HPDE6-E6E7 (cell line): ENCODE measurements at regions not wholly inside any gene's neighbourhood (a gene's known extent, or its start where the extent isn't known, plus 50 kb on each side); places are given as distances from the start of the nearest gene placed in this dataset.
"Not testable (repeated sequence)": the region's sequence is repeated elsewhere in the genome, so short reads cannot be mapped to it uniquely, and the experiment has no call there.

Experiments
- DNase-seq: peaks from one replicate; pipeline ENCODE4 v3.0.0; 2011; ENCODE audit warnings: missing footprints; ENCODE audit errors: extremely low spot score

DNA sequence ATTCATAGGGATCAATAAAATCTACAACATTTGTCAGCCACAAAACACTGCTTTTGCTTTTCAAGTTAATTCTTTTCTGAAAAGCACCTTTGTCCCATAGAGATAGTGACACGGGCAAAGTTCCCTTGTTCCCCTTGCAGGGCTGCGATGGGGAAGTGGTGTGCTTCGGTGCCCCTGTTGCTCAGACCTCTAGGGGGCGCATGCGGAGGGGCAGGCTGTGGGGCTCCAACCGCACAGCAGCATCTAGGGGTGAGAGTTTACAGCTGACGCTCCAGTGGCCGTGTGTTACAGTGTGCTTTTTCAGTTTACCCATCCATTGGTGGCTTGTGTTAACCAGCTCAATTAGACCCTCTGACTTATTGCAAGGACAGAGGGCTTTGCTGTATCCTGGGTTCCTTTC is 1432.2 kb upstream of the ACVR2A start:
- DNase-seq = no peak

DNA sequence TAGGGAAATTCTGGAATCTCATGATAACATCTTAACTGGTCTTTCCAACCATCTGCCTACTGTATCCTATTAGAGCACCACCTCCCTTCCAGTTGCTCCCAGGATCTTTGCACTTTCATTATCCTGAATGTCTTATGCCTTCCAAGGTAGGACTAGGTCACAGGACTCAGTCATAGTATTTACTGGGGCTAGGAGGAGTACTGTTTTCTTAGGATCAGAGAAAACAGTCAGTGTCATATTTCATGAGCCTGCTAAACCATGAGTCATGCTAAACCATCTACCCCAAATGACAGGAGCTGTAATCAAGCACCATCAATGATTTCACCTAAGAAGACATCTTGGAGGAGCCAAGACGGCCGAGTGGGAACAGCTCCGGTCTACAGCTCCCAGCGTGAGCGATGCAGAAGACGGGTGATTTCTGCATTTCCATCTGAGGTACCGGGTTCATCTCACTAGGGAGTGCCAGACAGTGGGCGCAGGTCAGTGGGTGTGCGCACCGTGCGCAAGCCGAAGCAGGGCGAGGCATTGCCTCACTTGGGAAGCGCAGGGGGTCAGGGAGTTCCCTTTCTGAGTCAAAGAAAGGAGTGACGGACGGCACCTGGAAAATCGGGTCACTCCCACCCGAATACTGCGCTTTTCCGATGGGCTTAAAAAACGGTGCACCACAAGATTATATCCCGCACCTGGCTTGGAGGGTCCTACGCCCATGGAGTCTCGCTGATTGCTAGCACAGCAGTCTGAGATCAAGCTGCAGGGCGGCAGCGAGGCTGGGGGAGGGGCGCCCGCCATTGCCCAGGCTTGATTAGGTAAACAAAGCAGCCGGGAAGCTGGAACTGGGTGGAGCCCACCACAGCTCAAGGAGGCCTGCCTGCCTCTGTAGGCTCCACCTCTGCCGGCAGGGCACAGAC is 1439.2 kb upstream of the ACVR2A start:
- DNase-seq = peak; percentile 2

DNA sequence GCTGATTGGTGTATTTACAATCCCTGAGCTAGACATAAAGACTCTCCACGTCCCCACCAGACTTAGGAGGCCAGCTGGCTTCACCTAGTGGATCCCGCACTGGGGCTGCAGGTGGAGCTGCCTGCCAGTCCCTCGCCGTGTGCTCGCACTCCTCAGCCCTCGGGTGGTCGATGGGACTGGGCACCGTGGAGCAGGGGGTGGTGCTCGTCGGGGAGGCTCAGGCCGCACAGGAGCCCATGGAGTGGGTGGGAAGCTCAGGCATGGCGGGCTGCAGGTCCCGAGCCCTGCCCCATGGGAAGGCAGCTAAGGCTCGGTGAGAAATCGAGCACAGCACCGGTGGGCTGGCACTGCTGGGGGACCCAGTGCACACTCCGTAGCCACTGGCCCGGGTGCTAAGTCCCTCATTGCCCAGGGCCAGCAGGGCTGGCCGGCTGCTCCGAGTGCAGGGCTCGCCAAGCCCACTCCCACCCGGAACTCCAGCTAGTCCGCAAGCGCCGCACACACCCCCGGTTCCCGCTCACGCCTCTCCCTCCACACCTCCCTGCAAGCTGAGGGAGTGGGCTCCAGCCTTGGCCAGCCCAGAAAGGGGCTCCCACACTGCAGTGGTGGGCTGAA is 1441.2 kb upstream of the ACVR2A start:
- not testable (repeated sequence) for DNase-seq

DNA sequence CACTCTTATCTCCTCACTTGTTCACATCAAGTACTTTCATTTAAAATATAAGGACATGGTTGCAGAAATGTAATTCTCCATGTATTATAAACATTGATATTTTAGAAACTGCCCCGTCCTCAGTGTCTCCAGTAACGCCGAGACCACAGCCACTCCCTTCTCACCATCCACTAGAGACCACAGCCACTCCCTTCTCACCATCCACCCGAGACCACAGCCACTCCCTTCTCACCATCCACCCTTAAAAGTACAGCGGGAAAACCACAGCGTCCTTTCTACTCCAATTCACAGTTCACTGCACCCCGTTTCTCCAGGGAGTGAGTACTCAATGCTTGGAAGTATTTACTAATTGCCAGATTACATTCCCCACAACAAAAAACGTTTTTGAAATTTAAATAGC is 1452.2 kb upstream of the ACVR2A start:
- no peak for DNase-seq

DNA sequence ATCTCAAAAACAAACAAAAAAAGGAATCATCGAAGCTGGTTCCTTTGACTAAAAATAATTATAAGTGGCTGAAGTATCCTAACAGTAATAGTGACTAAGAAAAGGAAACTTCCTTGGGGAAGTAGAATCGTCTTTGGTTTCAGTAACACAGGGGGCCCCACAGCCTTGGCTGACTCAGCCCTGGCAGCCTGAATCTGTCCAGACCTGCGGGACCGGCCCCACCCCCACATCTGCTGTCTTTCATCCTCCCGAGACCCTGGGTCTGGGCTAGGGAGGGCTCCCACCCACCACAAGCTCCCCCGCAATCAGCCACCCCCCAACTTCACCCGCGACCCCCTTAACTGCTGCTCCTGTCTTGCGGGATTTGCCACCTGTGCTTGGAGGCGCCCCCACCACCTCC is 1452.6 kb upstream of the ACVR2A start:
- peak; percentile 15 for DNase-seq

DNA sequence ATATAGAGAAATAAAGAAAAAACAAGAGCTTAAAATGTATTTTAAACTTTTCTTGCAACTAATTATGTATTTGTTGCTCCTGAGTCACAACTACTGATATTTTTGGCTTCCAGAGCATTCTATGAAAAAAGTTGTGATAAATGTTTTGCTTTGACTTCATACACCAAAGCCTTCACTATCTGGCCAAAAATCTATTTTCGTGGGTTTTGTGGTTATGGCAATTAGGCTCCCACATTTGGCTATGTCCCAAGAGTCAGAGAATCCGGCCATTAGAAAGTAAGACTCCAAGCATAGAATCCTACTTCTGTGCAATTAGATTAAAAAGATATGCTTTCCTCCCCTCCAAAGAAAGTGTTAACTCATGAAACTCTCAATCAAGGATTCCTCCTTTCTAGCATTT is 1456.1 kb upstream of the ACVR2A start:
- DNase-seq = no peak

DNA sequence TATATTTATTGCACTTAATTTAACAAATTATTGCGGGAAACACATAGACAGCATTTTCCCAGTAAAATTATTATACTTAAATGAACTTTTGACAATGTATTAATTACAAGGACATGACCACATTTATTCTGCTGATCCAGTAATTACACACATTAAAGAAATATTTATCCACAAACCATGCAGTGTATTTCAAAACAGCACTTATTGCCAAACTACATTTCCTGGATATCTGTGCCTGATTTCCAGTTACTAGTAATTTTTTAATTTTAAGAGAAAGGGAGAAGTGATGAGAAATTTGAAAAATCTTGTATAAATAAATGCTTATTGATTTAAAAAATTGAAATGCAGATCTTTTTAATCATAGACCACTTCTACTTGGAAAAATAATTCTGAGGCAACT is 1458.7 kb upstream of the ACVR2A start:
- DNase-seq = no peak

DNA sequence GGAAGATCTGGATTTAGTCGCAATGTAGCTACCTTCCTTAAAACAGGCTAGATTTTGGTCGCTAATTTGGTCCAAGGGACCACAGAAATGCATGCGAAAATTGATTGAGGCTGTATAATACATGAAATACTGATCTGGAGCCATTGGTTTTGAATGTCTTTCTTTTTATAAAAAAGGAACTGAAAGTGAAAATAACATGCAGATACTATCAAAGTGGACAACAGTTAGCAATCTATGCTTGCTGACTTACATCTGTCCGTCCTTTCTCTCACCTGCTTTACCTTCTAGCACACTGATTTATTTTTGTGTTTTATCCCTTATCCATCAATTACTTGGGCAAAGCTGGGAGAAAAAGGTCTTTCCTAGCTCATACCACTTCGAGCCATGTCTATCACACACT is 1459.8 kb upstream of the ACVR2A start:
- DNase-seq = no peak

DNA sequence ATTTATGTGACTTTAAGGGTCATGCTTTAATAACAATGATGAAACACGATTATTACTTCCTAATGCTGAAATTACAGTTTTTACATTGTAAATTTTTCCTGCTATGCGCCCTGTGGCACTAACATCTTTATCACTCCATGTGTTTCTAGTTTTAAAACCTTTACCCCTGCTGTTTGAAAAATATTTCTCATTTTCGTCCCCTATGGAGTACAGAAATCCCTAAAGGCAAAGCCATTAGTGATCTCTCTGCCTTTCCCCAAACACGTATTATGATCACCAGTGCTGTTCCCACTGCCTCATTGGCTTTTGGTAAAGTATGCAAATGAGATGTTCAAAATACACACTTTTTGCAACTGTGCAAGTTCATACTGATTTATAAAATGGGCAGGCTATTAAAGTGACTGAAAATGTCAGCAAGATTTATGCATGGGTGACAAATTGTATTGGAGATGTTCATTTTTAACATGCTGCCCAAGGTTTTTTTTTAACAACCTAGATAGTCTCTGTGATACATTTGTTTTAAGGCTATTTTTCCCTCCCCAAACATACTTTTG is 1468.2 kb upstream of the ACVR2A start:
- no peak for DNase-seq

DNA sequence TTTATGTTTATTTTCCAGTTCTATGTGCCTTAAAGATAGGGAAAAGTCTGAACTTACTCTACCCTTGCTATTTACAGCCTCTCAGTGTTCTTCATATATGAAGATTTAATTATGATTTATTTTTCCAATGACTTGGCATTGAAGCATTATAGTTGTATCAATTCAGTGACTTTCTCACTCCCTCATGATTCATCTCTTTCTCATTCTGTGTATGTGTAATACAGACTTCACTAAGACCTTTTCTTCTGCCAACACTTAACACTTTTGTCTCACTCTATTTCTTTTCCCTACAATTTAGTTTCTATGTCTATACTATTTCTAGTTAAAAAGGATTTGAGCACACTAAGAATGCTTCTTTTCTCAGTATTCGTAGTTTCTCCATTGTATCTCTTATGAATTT is 1470.3 kb upstream of the ACVR2A start:
- DNase-seq = no peak

DNA sequence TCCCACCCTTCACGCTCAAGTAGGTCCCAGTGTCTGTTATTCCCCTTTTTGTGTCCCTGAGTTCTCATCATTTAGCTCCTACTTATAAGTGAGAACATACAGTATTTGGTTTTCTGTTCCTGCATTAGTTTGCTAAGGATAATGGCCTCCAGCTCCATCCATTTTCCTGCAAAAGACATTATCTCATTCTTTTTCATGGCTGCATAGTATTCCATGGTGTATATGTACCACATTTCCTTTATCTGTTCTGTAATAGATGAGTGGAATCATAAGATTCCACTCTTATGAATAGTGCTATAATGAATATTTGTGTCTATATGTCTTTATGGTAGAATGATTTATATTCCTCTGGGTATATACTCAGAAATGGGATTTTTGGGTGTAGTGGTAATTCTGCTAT is 1473.5 kb upstream of the ACVR2A start:
- DNase-seq = not testable (repeated sequence)

DNA sequence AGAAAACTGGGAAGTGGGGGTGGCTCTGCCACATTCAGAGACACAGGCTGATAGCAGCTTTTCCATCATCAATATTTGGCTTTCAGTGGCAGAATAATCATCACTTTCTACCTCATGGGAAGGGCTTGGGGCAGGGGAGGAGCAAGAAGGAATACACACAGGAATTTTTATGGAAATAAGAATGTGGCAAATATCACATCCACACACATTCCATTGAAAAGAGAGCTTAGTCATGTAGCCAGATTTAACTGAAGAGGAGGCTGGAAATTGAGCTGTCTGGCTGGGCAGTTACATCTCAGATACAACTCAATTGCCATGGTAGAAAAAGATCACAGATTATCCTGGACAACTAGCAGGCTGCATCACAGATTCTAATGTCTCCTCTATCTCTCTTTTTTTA is 1474.0 kb upstream of the ACVR2A start:
- DNase-seq = no peak

DNA sequence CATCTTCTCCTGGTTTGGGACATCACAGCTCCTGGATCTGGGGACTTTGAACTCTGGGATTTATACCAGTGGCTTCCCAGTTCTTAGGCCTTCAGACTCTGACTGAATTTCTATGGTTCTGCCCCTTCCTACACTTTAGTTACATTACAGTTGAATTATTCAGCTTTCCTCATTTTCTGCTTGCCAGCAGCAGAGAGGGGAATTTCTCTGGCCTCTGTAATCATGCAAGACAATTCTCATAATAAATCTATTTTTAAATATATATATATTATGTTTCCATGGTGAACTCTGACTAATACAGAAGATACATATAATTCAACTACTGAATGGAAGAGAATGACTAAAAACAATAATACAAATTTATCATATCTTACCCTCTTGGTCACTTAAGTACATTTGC is 1478.6 kb upstream of the ACVR2A start:
- DNase-seq = no peak

DNA sequence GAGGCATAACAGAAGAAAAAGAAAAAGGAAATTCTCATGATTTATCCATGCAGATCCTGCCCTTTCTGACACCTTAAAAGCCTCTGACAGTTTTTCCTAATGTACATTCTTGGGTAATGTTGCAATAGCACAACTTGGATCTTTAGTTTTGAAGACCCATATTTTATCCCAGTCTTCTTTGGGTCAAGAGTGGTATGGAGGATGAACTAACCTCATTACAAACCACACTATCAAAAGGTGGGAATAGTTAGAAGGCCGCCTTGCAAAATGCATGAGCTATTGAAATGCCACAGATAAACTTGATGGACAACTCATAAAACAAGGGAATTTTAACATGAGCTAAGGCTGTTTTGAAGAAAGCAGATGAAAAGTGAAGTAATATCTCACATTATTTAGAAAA is 1479.8 kb upstream of the ACVR2A start:
- no peak for DNase-seq

DNA sequence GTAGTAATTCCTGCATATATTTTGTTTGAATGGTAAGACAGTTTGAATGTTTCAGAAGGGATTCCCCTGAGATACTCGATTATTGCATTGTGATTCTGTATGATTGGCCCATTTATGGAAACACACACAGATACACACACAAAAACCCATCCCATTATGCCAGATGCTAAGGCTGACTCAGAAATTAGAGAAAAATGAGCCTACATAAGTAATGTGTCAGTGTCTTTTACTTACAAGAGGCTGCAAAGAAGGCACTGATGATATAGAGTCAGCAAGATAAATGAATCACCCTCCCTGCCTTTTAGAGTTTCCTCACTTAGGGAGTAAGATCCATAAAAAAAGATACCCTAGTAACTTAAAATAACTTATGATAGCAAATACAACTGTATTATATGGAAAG is 1481.1 kb upstream of the ACVR2A start:
- no peak for DNase-seq

DNA sequence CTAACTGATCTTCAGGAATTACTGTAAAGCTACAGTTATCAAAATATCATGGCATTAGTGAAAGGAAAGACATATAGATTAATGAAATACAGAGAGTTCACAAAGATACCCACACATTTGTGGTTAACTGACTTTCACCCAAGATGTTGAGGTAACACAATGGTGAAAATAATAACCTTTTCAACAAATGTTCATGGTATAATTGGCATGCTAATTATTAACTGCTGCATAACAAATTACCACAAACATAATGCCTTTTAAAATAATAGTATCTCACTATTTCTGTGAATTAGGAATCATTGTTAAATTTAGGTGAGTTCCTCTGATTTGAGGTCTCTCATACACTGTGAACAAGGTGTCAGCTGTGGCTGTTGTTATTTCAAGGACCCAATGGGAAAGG is 1493.1 kb upstream of the ACVR2A start:
- no peak for DNase-seq

DNA sequence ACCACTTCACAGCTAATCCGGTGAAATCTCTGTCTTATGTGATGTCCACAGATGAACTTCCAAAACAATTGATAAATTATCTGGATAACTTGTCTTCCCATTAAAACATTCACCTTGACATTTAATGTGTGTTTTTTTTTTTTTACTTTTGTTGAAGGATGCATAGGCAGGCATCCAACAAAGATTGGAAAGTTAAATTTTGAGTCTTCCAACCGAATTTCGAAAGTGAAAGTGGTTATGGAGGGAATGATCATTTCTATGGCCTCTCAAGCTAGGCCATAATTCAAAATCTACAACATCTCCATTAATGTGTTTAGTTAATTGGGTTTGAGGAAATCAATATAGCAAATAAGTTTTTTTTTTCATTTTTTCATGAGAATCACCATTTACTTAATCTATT is 1495.5 kb upstream of the ACVR2A start:
- DNase-seq = no peak

DNA sequence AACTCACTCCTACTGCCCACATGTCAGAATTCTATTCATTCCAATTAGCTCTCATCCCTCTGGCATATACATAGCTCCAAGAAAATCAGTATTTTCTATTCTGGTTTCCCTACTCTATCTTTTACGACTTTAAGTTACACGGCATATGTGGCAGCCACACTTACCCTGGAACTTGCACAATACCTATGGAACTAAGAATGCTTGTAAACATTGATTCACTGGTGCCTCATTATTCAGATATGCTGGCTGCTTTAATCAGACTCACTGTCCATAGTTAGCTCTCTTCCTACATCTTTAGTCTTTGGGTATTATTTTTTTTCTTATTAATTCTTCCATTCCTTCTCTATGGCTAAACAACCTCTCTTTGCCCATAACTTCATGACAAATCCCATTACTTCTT is 1519.9 kb upstream of the ACVR2A start:
- DNase-seq = no peak

DNA sequence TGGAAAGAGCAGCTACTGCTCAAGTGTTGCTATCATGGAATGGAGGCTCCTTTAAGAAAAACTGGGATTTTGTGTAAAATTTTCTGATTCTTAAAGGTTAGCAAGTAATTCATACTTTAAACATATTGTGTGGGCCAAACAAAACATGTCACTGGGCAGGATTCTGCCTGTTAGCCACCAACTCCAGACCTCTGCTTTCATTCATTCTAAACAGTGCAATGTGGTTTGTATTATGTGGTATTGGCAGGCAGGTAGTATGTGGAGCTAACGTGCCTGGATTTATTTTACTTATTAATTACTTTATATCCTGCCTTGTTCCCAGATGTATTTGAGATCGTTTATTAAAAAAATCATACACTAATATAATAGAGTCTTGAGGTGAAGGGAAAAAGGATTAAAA is 1521.3 kb upstream of the ACVR2A start:
- DNase-seq = no peak

DNA sequence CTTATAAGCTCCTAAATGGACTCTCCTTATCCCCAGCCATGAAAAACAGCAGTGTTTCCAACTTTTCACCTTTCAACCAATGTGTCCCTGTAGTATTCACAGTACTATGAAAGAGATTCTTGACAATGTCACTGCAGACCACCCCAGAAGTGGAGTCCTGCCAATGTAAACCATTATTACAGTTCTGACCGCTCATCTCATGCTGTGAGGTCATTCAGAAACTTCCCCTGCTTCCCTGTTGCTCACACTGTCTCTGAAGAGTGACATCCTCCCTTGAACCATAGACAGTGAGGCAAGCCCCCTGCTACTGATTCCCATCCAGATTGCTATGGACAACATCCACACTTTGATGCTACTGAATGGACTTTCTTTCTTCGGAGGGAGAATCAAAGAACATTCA is 1523.7 kb upstream of the ACVR2A start:
- DNase-seq = no peak

DNA sequence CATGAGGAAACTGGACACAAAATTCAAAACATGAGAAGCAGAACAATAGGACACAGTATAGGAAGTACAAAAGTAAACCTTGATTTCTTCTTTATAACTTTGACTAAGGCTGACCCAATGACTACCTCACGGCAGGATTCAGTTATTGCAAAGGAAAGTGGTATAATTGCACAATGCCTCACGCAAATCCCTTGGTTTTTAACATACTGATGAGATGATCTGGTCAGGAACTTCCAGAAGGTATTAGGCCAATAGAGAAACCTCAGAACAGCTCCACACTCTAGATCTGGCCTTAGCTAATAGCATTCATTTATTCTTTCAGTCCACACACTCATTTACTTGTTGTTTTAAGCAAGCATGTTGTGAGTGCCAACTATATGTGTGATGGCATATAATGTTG is 1526.9 kb upstream of the ACVR2A start:
- DNase-seq = no peak

DNA sequence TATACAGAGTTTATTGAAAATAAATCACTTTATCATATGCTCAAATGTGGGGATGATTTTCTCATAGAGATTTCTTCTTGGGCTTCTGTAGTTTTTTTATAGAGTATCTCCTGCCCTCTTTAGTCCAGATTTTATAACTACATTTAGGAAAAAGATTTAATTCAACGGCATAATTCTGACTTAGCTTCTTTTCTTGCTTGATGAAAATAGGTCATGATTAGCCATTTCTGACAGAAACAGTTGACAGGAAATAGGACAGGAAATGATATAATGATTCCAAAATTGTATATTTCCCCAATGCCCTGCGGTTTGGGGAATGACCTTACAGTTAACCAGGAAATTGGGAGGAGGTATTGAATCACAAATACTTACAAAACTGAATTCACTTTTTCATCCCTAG is 1531.9 kb upstream of the ACVR2A start:
- no peak for DNase-seq

DNA sequence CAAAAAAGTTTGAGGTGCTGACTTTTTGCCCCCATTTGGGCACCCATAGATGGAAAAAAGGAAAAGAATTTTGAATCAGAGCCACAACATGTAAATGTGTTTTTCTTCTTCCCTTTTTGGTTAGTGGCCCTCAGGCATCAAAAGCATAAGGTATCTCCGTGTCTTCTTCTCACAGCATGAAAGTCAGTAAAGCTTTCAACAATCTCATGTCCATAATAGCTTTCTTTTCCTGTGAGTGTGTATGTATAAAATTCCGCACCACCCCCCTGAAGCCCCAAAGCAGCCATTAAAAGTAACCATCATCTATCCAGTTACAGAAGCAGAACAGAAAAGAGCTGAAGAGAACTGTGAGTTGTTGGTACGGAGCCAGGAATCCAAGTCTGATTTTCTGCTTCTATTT is 1539.7 kb upstream of the ACVR2A start:
- no peak for DNase-seq
